MM.1S (cell line): ENCODE measurements at regions not wholly inside any gene's neighbourhood (a gene's known extent, or its start where the extent isn't known, plus 50 kb on each side); places are given as distances from the start of the nearest gene placed in this dataset.

Source experiments
- EZH2 ChIP-seq: fragments of 300-600 bp; sonication (generic); optimal IDR thresholded peaks from 2 replicates; pipeline ENCODE3; 2017; ENCODE audit warnings: low read depth, mild to moderate bottlenecking, antibody characterized with exemption, low read length, mixed read lengths
- EZH2phosphoT487 ChIP-seq: fragments of 300-600 bp; sonication (generic); IDR thresholded peaks from 2 replicates; pipeline ENCODE4 v1.6.1; 2018; ENCODE audit warnings: antibody characterized with exemption, low read length
- TF ChIP-seq, protein P1 (sequence below): fragments of 300-600 bp; sonication (generic); IDR thresholded peaks from 2 replicates; pipeline ENCODE4 v1.5.1; 2016; ENCODE audit warnings: antibody characterized with exemption, low read length, mixed read lengths

DNA sequence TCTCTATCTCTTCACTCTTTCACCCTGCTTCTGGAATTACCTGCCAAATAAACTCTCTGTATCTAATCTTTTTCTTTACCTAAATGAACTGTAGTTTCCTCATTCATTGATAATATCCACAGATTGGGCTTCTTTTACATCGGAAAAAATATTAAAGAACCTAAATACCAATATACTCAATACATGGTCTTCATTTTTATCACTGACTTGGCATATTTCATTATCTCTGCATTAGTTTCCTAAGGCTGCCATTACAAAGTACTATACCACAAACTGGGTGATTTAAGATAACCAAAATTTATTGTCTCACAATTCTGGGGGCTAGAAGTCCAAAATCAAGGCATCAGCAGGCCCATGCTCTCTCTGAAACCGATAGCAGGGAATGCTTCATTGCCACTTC is 411.9 kb upstream of the SPTLC3 start:
- TF ChIP-seq, protein P1, sequence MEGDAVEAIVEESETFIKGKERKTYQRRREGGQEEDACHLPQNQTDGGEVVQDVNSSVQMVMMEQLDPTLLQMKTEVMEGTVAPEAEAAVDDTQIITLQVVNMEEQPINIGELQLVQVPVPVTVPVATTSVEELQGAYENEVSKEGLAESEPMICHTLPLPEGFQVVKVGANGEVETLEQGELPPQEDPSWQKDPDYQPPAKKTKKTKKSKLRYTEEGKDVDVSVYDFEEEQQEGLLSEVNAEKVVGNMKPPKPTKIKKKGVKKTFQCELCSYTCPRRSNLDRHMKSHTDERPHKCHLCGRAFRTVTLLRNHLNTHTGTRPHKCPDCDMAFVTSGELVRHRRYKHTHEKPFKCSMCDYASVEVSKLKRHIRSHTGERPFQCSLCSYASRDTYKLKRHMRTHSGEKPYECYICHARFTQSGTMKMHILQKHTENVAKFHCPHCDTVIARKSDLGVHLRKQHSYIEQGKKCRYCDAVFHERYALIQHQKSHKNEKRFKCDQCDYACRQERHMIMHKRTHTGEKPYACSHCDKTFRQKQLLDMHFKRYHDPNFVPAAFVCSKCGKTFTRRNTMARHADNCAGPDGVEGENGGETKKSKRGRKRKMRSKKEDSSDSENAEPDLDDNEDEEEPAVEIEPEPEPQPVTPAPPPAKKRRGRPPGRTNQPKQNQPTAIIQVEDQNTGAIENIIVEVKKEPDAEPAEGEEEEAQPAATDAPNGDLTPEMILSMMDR: no peak
- no peak for TF ChIP-seq EZH2phosphoT487
- TF ChIP-seq EZH2: no peak
